IMR-90 (cell line): ENCODE measurements at regions not wholly inside any gene's neighbourhood (a gene's known extent, or its start where the extent isn't known, plus 50 kb on each side); places are given as distances from the start of the nearest gene placed in this dataset.

Experiments
- ATAC-seq: fragments of 200-7000 bp; cut with Tn5 transposase; 2 replicates; pipeline ENCODE4 v1.9.1; 2020; ENCODE audit warnings: low read depth, mild to moderate bottlenecking, moderate library complexity
- BruUV-seq: library from RNA; stranded (reverse); fragments of 400-500 nt; replicated peaks from 2 replicates; lab custom pipeline; 2021; lab: Mats Ljungman, UMichigan
- CTCF ChIA-PET: fragments of 300-600 bp; formaldehyde crosslinking; extraction: SDS; loops from one replicate; lab custom pipeline; 2021; ENCODE audit warnings: antibody characterized with exemption; lab: Yijun Ruan, JAX
- POLR2A ChIA-PET: fragments of 300-600 bp; sonication (Branson Sonifier 250); formaldehyde crosslinking; loops from one replicate; lab custom pipeline; 2022; ENCODE audit warnings: antibody characterized with exemption; ENCODE audit not compliant: unreplicated experiment; lab: Charles Lee
- DNase-seq: peaks from one replicate; pipeline ENCODE4 v3.0.0; 2013
- H2AFZ ChIP-seq: replicated peaks from 2 replicates; pipeline ENCODE3; 2013; ENCODE audit warnings: low read length, mild to moderate bottlenecking; ENCODE audit not compliant: poor library complexity
- H2AK5ac ChIP-seq: 2 replicates; pipeline ENCODE4 v1.6.1; 2013; ENCODE audit warnings: low read depth, low read length, inconsistent platforms
- H2AK9ac ChIP-seq: replicated peaks from 2 replicates; pipeline ENCODE3; 2013; ENCODE audit warnings: mild to moderate bottlenecking, low read depth, low read length, moderate library complexity; ENCODE audit not compliant: poor library complexity
- H2BK120ac ChIP-seq: 2 replicates; pipeline ENCODE4 v1.6.1; 2013; ENCODE audit warnings: low read depth, low read length, inconsistent platforms
- H2BK15ac ChIP-seq: 3 replicates; pipeline ENCODE4 v1.6.1; 2013; ENCODE audit warnings: low read depth, low read length, inconsistent platforms
- H2BK20ac ChIP-seq: 2 replicates; pipeline ENCODE4 v1.6.1; 2013; ENCODE audit warnings: low read depth, mild to moderate bottlenecking, inconsistent platforms, low read length, moderate library complexity
- H2BK5ac ChIP-seq: 2 replicates; pipeline ENCODE4 v1.6.1; 2013; ENCODE audit warnings: mild to moderate bottlenecking, low read depth, low read length, inconsistent platforms; ENCODE audit not compliant: poor library complexity, severe bottlenecking
- H3K14ac ChIP-seq: replicated peaks from 2 replicates; pipeline ENCODE4 v1.6.1; 2013; ENCODE audit warnings: low read depth, low read length, inconsistent platforms
- H3K18ac ChIP-seq: 2 replicates; pipeline ENCODE4 v1.6.1; 2013; ENCODE audit warnings: low read depth, low read length, control low read depth
- H3K23ac ChIP-seq: 2 replicates; pipeline ENCODE4 v1.6.1; 2013; ENCODE audit warnings: low read depth, low read length, inconsistent platforms
- H3K27ac ChIP-seq: 2 replicates; pipeline ENCODE4 v1.5.1; 2013; ENCODE audit warnings: mild to moderate bottlenecking, control low read depth, low read length; ENCODE audit not compliant: insufficient read depth
- H3K27me3 ChIP-seq: 2 replicates; pipeline ENCODE4 v1.6.1; 2013; ENCODE audit warnings: low read length; ENCODE audit not compliant: control insufficient read depth, insufficient read depth
- H3K36me3 ChIP-seq: 2 replicates; pipeline ENCODE4 v1.6.1; 2013; ENCODE audit warnings: low read length, mixed read lengths; ENCODE audit not compliant: control insufficient read depth, insufficient read depth
- H3K4ac ChIP-seq: 2 replicates; pipeline ENCODE4 v1.6.1; 2013; ENCODE audit warnings: low read depth, low read length, inconsistent platforms
- H3K4me1 ChIP-seq: 2 replicates; pipeline ENCODE4 v1.6.1; 2013; ENCODE audit warnings: low read length, mixed read lengths; ENCODE audit not compliant: control insufficient read depth, insufficient read depth
- H3K4me2 ChIP-seq: 2 replicates; pipeline ENCODE4 v1.6.1; 2013; ENCODE audit warnings: low read depth, mild to moderate bottlenecking, control low read depth, low read length, moderate library complexity
- H3K4me3 ChIP-seq: 2 replicates; pipeline ENCODE4 v1.5.1; 2013; ENCODE audit warnings: low read depth, mild to moderate bottlenecking, control low read depth, low read length, moderate library complexity; ENCODE audit not compliant: insufficient read depth
- H3K56ac ChIP-seq: 2 replicates; pipeline ENCODE4 v1.6.1; 2013; ENCODE audit warnings: low read length, inconsistent platforms; ENCODE audit not compliant: insufficient read depth; ENCODE audit errors: extremely low read depth
- H3K79me1 ChIP-seq, 2 experiments: 2 replicates each; pipeline ENCODE4 v1.6.1; 2013; ENCODE audit warnings: low read length in 2 of 2, inconsistent platforms in 1 of 2, low read depth in 1 of 2
- H3K9ac ChIP-seq: 2 replicates; pipeline ENCODE4 v1.6.1; 2013; ENCODE audit warnings: low read depth, low read length, control low read depth
- H3K9me1 ChIP-seq: 2 replicates; pipeline ENCODE4 v1.6.1; 2013; ENCODE audit warnings: low read length, inconsistent platforms; ENCODE audit not compliant: insufficient read depth
- H3K9me3 ChIP-seq: 2 replicates; pipeline ENCODE4 v1.6.1; 2013; ENCODE audit warnings: low read length; ENCODE audit not compliant: control insufficient read depth, insufficient read depth
- H4K20me1 ChIP-seq: 2 replicates; pipeline ENCODE4 v1.6.1; 2013; ENCODE audit warnings: low read length, inconsistent platforms; ENCODE audit not compliant: insufficient read depth
- H4K5ac ChIP-seq: 2 replicates; pipeline ENCODE4 v1.6.1; 2013; ENCODE audit warnings: mild to moderate bottlenecking, low read depth, low read length, control low read depth
- H4K8ac ChIP-seq, 2 experiments: 2 replicates each; pipeline ENCODE4 v1.6.1; 2013; ENCODE audit warnings: low read depth in 2 of 2, low read length in 2 of 2, control low read depth in 1 of 2, inconsistent platforms in 1 of 2
- H4K91ac ChIP-seq: 2 replicates; pipeline ENCODE4 v1.6.1; 2013; ENCODE audit warnings: low read depth, low read length, inconsistent platforms; ENCODE audit not compliant: insufficient read depth
- BHLHE40 ChIP-seq: fragments of 150-350 bp; IDR thresholded peaks from 2 replicates; pipeline ENCODE4 v1.6.1; 2016; ENCODE audit warnings: mild to moderate bottlenecking, low read depth, low read length
- CEBPB ChIP-seq: IDR thresholded peaks from 2 replicates; pipeline ENCODE4 v1.6.1; 2012; ENCODE audit warnings: low read depth, low read length, improper control_type of control experiment
- CHD1 ChIP-seq: IDR thresholded peaks from 2 replicates; pipeline ENCODE4 v1.6.1; 2012; ENCODE audit warnings: low read depth, low read length, improper control_type of control experiment
- CTCF ChIP-seq: conservative IDR thresholded peaks from 2 replicates; pipeline ENCODE4 v1.5.1; 2012; ENCODE audit warnings: mild to moderate bottlenecking, low read depth, low read length, improper control_type of control experiment
- ELK1 ChIP-seq: fragments of 150-350 bp; IDR thresholded peaks from 2 replicates; pipeline ENCODE4 v1.6.1; 2016; ENCODE audit warnings: low read depth, mild to moderate bottlenecking, low read length, moderate library complexity, borderline replicate concordance
- FOS ChIP-seq: fragments of 150-350 bp; IDR thresholded peaks from 2 replicates; pipeline ENCODE4 v1.6.1; 2016; ENCODE audit warnings: low read depth, low read length
- MAFK ChIP-seq: IDR thresholded peaks from 2 replicates; pipeline ENCODE4 v1.6.1; 2012; ENCODE audit warnings: low read depth, low read length, improper control_type of control experiment
- MAZ ChIP-seq: IDR thresholded peaks from 2 replicates; pipeline ENCODE4 v1.6.1; 2012; ENCODE audit warnings: low read depth, mild to moderate bottlenecking, low read length, improper control_type of control experiment, moderate library complexity, borderline replicate concordance
- MXI1 ChIP-seq: IDR thresholded peaks from 2 replicates; pipeline ENCODE4 v1.6.1; 2012; ENCODE audit warnings: low read depth, mild to moderate bottlenecking, low read length, moderate library complexity, borderline replicate concordance
- RAD21 ChIP-seq: IDR thresholded peaks from 2 replicates; pipeline ENCODE4 v1.6.1; 2012; ENCODE audit warnings: low read length, improper control_type of control experiment
- RFX5 ChIP-seq: IDR thresholded peaks from 2 replicates; pipeline ENCODE4 v1.8.0; 2012; ENCODE audit warnings: low read depth, mild to moderate bottlenecking, low read length, moderate library complexity
- SMC3 ChIP-seq: fragments of 150-350 bp; IDR thresholded peaks from 2 replicates; pipeline ENCODE4 v1.6.1; 2016; ENCODE audit warnings: low read depth, mild to moderate bottlenecking, antibody characterized with exemption, low read length, moderate library complexity
- WGBS, 2 experiments: methylation state at CpG; one replicate each; pipeline versions ENCODE4 v1.1.5 to v1.1.7; 2013; ENCODE audit warnings: missing lambda C conversion rate in 2 of 2; ENCODE audit not compliant: insufficient read length in 1 of 2; ENCODE audit errors: extremely low coverage in 2 of 2; 5-methylcytosine and 5-hydroxymethylcytosine counted together
- dilution Hi-C: fragments of 300-500 bp; cut with HindIII; formaldehyde crosslinking; loops from one replicate; pipeline ENCODE4 v1.14.3; 2018; ENCODE audit warnings: low sequenced_read_pairs; ENCODE audit not compliant: unreplicated experiment
- in situ Hi-C: fragments of 300-500 bp; cut with MboI; formaldehyde crosslinking; loops from 3 replicates; pipeline ENCODE4 v1.14.3; 2019; ENCODE audit warnings: low sequenced_read_pairs, inconsistent platforms, mixed read lengths
- intact Hi-C: fragments of 100-400 bp; cut with micrococcal nuclease; formaldehyde crosslinking; loops from 2 replicates; pipeline ENCODE4 v1.10.0; 2022

GRCh38 chr6:90445533-90446108 is 141.3 kb downstream of the MAP3K7 start:
- H2BK15ac ChIP-seq: no peak overlapping the region
- in situ Hi-C loops: no loop called here
- H2BK120ac ChIP-seq: no peak overlapping the region
- H3K14ac ChIP-seq: no peak overlapping the region
- no peak overlapping the region for H3K23ac ChIP-seq
- H3K27me3 ChIP-seq: peaks cover 20% of the 10 kb centered on the region
- no peak overlapping the region for H3K4me3 ChIP-seq
- no peak for ATAC-seq
- no peak overlapping the region for H2BK20ac ChIP-seq
- POLR2A ChIA-PET: no interaction called here
- no TSS peak for BruUV-seq
- no peak overlapping the region for H3K9ac ChIP-seq
- H3K4ac ChIP-seq: no peak overlapping the region
- no peaks in the 10 kb centered on the region for H3K4me1 ChIP-seq
- DNase-seq: no peak
- H2AK5ac ChIP-seq: no peak overlapping the region
- H3K9me1 ChIP-seq: no peaks in the 10 kb centered on the region
- no peaks in the 10 kb centered on the region for H3K36me3 ChIP-seq
- H4K5ac ChIP-seq: no peak overlapping the region
- no peak overlapping the region for H2AFZ ChIP-seq
- TF ChIP-seq SMC3 (no peak), BHLHE40 (no peak), RFX5 (no peak), MAFK (no peak), MAZ (no peak), RAD21 (no peak), CTCF (no peak), FOS (no peak), CHD1 (no peak), MXI1 (no peak), CEBPB (no peak), ELK1 (no peak)
- H4K20me1 ChIP-seq: no peaks in the 10 kb centered on the region
- H3K56ac ChIP-seq: no peak overlapping the region; the same call in 1 of the 2 replicates
- no peak overlapping the region for H3K27ac ChIP-seq
- H4K8ac ChIP-seq: no peak overlapping the region
- H3K18ac ChIP-seq: no peak overlapping the region
- no CpG with 5 or more reads among the region's 2 CpGs for WGBS, 2 experiments
- no peak overlapping the region for H3K4me2 ChIP-seq
- no peaks in the 10 kb centered on the region for H3K79me1 ChIP-seq
- intact Hi-C loops: no loop called here
- H4K91ac ChIP-seq: no peak overlapping the region
- CTCF ChIA-PET: no interaction called here
- dilution Hi-C loops: no loop called here
- no peak overlapping the region for H2BK5ac ChIP-seq
- no peaks in the 10 kb centered on the region for H3K9me3 ChIP-seq
- no peak overlapping the region for H2AK9ac ChIP-seq
